ENCODE measurements at regions not wholly inside any gene's neighbourhood (a gene's known extent, or its start where the extent isn't known, plus 50 kb on each side); places are given as distances from the start of the nearest gene placed in this dataset.

GRCh38 chr2:67032076-67032475 is 365.1 kb upstream of the ETAA1 start:
- TF ChIP-seq CTCF (IDR thresholded peaks at IDR 0.05; ENCODE audit: low read depth, low read length), result no peak
- DNase-seq (ENCODE audit: extremely low read depth, low read depth), result no peak

- DNase-seq (ENCODE audit: extremely low read depth, low read depth), result no peak
- TF ChIP-seq CTCF (IDR thresholded peaks at IDR 0.05; ENCODE audit: low read depth, low read length), result no peak
Measured at GRCh38 chr2:67036444-67036843, 360.7 kb upstream of the ETAA1 start.

- no peak for TF ChIP-seq CTCF (IDR thresholded peaks at IDR 0.05; ENCODE audit: low read depth, low read length)
- DNase-seq (ENCODE audit: extremely low read depth, low read depth), result no peak
Measured at GRCh38 chr2:67037655-67038054, 359.5 kb upstream of the ETAA1 start.

- DNase-seq (ENCODE audit: extremely low read depth, low read depth), result no peak
- no peak for TF ChIP-seq CTCF (IDR thresholded peaks at IDR 0.05; ENCODE audit: low read depth, low read length)
Measured at GRCh38 chr2:67038195-67038594, 358.9 kb upstream of the ETAA1 start.

GRCh38 chr2:67039058-67039457 is 358.1 kb upstream of the ETAA1 start:
- no peak for TF ChIP-seq CTCF (IDR thresholded peaks at IDR 0.05; ENCODE audit: low read depth, low read length)
- no peak for DNase-seq (ENCODE audit: extremely low read depth, low read depth)

GRCh38 chr2:67039517-67040103 is 357.5 kb upstream of the ETAA1 start:
- no peak for DNase-seq (ENCODE audit: extremely low read depth, low read depth)
- TF ChIP-seq CTCF (IDR thresholded peaks at IDR 0.05; ENCODE audit: low read depth, low read length), result no peak

- DNase-seq (ENCODE audit: extremely low read depth, low read depth), result no peak
- TF ChIP-seq CTCF (IDR thresholded peaks at IDR 0.05; ENCODE audit: low read depth, low read length), result no peak
Measured at GRCh38 chr2:67041051-67041450, 356.1 kb upstream of the ETAA1 start.
